ENCODE measurements at regions not wholly inside any gene's neighbourhood (a gene's known extent, or its start where the extent isn't known, plus 50 kb on each side); places are given as distances from the start of the nearest gene placed in this dataset.

GRCh38 chr12:4120316-4120917 lies 153.1 kb upstream of the CCND2 start:
- TF ChIP-seq TRIM28 (IDR thresholded peaks at IDR 0.05; ENCODE audit: borderline replicate concordance, low read length), result no peak
- no peak for TF ChIP-seq ZBTB7A (tag by site-specific recombination; IDR thresholded peaks at IDR 0.05; ENCODE audit: low read depth)
- no peak for TF ChIP-seq ZNF707 (tag by site-specific recombination; IDR thresholded peaks at IDR 0.05)
- no peak for TF ChIP-seq ZBTB8A (tag by site-specific recombination; IDR thresholded peaks at IDR 0.05)
- no peak for TF ChIP-seq ZNF433 (tag by site-specific recombination; IDR thresholded peaks at IDR 0.05; ENCODE audit: low read depth)
